H1 (cell line): ENCODE measurements at regions not wholly inside any gene's neighbourhood (a gene's known extent, or its start where the extent isn't known, plus 50 kb on each side); places are given as distances from the start of the nearest gene placed in this dataset.

Experiments
- CTCF ChIA-PET: fragments of 300-600 bp; sonication (Branson Sonifier 250); formaldehyde crosslinking; loops from one replicate; lab custom pipeline; 2021; ENCODE audit not compliant: partially characterized antibody; lab: Charles Lee
- POLR2A ChIA-PET: fragments of 300-600 bp; sonication (Branson Sonifier 250); formaldehyde crosslinking; loops from one replicate; lab custom pipeline; 2021; ENCODE audit warnings: inconsistent platforms; ENCODE audit not compliant: partially characterized antibody; lab: Charles Lee
- DNase-seq, 2 experiments: peaks; one replicate each; pipeline versions ENCODE4 v3.0.0 to v3.0.0-alpha.2; 2010 to 2022; ENCODE audit warnings: low spot score in 2 of 2, low read depth in 1 of 2, mixed read lengths in 1 of 2
- FAIRE-seq: peaks from 2 replicates; lab custom pipeline; 2011; peaks lifted over from hg19 to GRCh38; lab: Jason Lieb, UNC
- H2AFZ ChIP-seq: 2 replicates; pipeline ENCODE4 v1.8.1; 2012; ENCODE audit warnings: low read length, inconsistent platforms
- H2AK5ac ChIP-seq: 2 replicates; pipeline ENCODE4 v1.6.1; 2013; ENCODE audit warnings: low read depth, low read length
- H2BK120ac ChIP-seq: replicated peaks from 2 replicates; pipeline ENCODE3; 2013; ENCODE audit warnings: low read depth, low read length, inconsistent platforms
- H2BK12ac ChIP-seq: 2 replicates; pipeline ENCODE4 v1.6.1; 2013; ENCODE audit warnings: low read depth, low read length
- H2BK15ac ChIP-seq: 2 replicates; pipeline ENCODE4 v1.6.1; 2013; ENCODE audit warnings: low read length
- H2BK20ac ChIP-seq: 2 replicates; pipeline ENCODE4 v1.6.1; 2013; ENCODE audit warnings: low read length
- H2BK5ac ChIP-seq: 2 replicates; pipeline ENCODE4 v1.6.1; 2013; ENCODE audit warnings: low read depth, low read length
- H3K14ac ChIP-seq: 2 replicates; pipeline ENCODE4 v1.6.1; 2013; ENCODE audit warnings: inconsistent platforms; ENCODE audit not compliant: insufficient read length
- H3K18ac ChIP-seq: 2 replicates; pipeline ENCODE4 v1.6.1; 2013; ENCODE audit warnings: low read length; ENCODE audit errors: extremely low read depth
- H3K23ac ChIP-seq: 2 replicates; pipeline ENCODE4 v1.6.1; 2013; ENCODE audit warnings: inconsistent platforms; ENCODE audit not compliant: insufficient read length
- H3K23me2 ChIP-seq: 2 replicates; pipeline ENCODE4 v1.6.1; 2013; ENCODE audit warnings: low read depth, low read length
- H3K27ac ChIP-seq: 2 replicates; pipeline ENCODE4 v1.6.1; 2011; ENCODE audit warnings: low read depth, low read length, inconsistent platforms
- H3K27me3 ChIP-seq, 4 experiments: replicated peaks in 1 of 4; 1 replicate in 1 of 4; 2 replicates in 3 of 4; pipeline versions ENCODE4 v1.6.1 to v1.8.1; 2011 to 2013; ENCODE audit warnings: low read length in 3 of 4, mild to moderate bottlenecking in 3 of 4, inconsistent platforms in 2 of 4, mixed read lengths in 2 of 4, moderate library complexity in 1 of 4; ENCODE audit not compliant: control insufficient read depth in 3 of 4, insufficient read depth in 3 of 4; ENCODE audit errors: extremely low read depth in 1 of 4
- H3K36me3 ChIP-seq, 4 experiments: 2 replicates each; pipeline versions ENCODE4 v1.6.1 to v1.8.1; 2011 to 2013; ENCODE audit warnings: mild to moderate bottlenecking in 4 of 4, low read length in 3 of 4, moderate library complexity in 2 of 4, control low read depth in 1 of 4, inconsistent platforms in 1 of 4; ENCODE audit not compliant: insufficient read depth in 4 of 4, control insufficient read depth in 2 of 4
- H3K4ac ChIP-seq: replicated peaks from 2 replicates; pipeline ENCODE3; 2013; ENCODE audit warnings: low read length, low read depth, mixed read lengths, inconsistent platforms; ENCODE audit not compliant: insufficient read length
- H3K4me1 ChIP-seq, 4 experiments: replicated peaks in 1 of 4; 1 replicate in 1 of 4; 2 replicates in 3 of 4; pipeline versions ENCODE4 v1.6.1 to v1.8.1; 2011 to 2013; ENCODE audit warnings: low read length in 3 of 4, inconsistent platforms in 2 of 4, mixed read lengths in 1 of 4; ENCODE audit not compliant: insufficient read depth in 4 of 4, control insufficient read depth in 3 of 4
- H3K4me2 ChIP-seq, 2 experiments: 2 replicates each; pipeline versions ENCODE4 v1.6.1 to v1.8.1; 2011 to 2013; ENCODE audit warnings: low read depth in 2 of 2, low read length in 2 of 2, control low read depth in 1 of 2, inconsistent platforms in 1 of 2, mild to moderate bottlenecking in 1 of 2; ENCODE audit not compliant: insufficient read depth in 1 of 2
- H3K4me3 ChIP-seq, 4 experiments: fragments of 200-600, 300-600 bp in 1 of 4; sonication (generic), shearing (Covaris generic), sonication (Bioruptor Twin) in 1 of 4; 2 replicates each; pipeline versions ENCODE4 v1.5.1 to v1.8.1; 2011 to 2016; ENCODE audit warnings: low read length in 4 of 4, low read depth in 3 of 4, control low read depth in 2 of 4, inconsistent platforms in 2 of 4, mild to moderate bottlenecking in 2 of 4, mixed read lengths in 1 of 4, moderate library complexity in 1 of 4; ENCODE audit not compliant: insufficient read depth in 2 of 4; ENCODE audit errors: extremely low read depth in 1 of 4
- H3K56ac ChIP-seq: replicated peaks from 2 replicates; pipeline ENCODE3; 2013; ENCODE audit warnings: low read depth, mild to moderate bottlenecking, mixed read lengths, low read length, inconsistent platforms; ENCODE audit not compliant: insufficient read length
- H3K79me1 ChIP-seq: 2 replicates; pipeline ENCODE4 v1.6.1; 2013; ENCODE audit warnings: low read depth, low read length, control low read depth
- H3K79me2 ChIP-seq, 2 experiments: 2 replicates each; pipeline versions ENCODE4 v1.6.1 to v1.8.1; 2012 to 2013; ENCODE audit warnings: low read length in 2 of 2, mild to moderate bottlenecking in 2 of 2, inconsistent platforms in 1 of 2; ENCODE audit not compliant: insufficient read depth in 2 of 2, control insufficient read depth in 1 of 2
- H3K9ac ChIP-seq, 4 experiments: replicated peaks in 1 of 4; 1 replicate in 1 of 4; 2 replicates in 3 of 4; pipeline versions ENCODE4 v1.6.1 to v1.8.1; 2011 to 2013; ENCODE audit warnings: low read depth in 3 of 4, low read length in 3 of 4, control low read depth in 2 of 4, mild to moderate bottlenecking in 2 of 4, moderate library complexity in 2 of 4, inconsistent platforms in 1 of 4; ENCODE audit errors: extremely low read depth in 1 of 4
- H3K9me3 ChIP-seq, 2 experiments: 2 replicates each; pipeline versions ENCODE4 v1.6.1 to v1.8.1; 2012 to 2013; ENCODE audit warnings: mild to moderate bottlenecking in 2 of 2, moderate library complexity in 2 of 2, control low read depth in 1 of 2, inconsistent platforms in 1 of 2, low read depth in 1 of 2, low read length in 1 of 2, mixed read lengths in 1 of 2; ENCODE audit not compliant: insufficient read depth in 2 of 2
- H4K20me1 ChIP-seq, 2 experiments: replicated peaks in 1 of 2; 2 replicates each; pipeline versions ENCODE3 to v1.8.1; 2011 to 2013; ENCODE audit warnings: inconsistent platforms in 2 of 2, low read length in 2 of 2, mild to moderate bottlenecking in 1 of 2; ENCODE audit not compliant: insufficient read depth in 2 of 2, control insufficient read depth in 1 of 2
- H4K5ac ChIP-seq: 2 replicates; pipeline ENCODE4 v1.6.1; 2013; ENCODE audit warnings: low read length, low read depth, mixed read lengths, inconsistent platforms; ENCODE audit not compliant: insufficient read length
- H4K8ac ChIP-seq: 2 replicates; pipeline ENCODE4 v1.8.0; 2013; ENCODE audit warnings: mild to moderate bottlenecking, moderate library complexity, low read length, inconsistent platforms; ENCODE audit not compliant: insufficient read depth; ENCODE audit errors: extremely low read depth
- H4K91ac ChIP-seq: replicated peaks from 2 replicates; pipeline ENCODE3; 2013; ENCODE audit warnings: low read length, mixed read lengths, inconsistent platforms; ENCODE audit not compliant: insufficient read length
- BACH1 ChIP-seq: IDR thresholded peaks from 2 replicates; pipeline ENCODE4 v1.6.1; 2012; ENCODE audit warnings: low read length, improper control_type of control experiment
- CEBPB ChIP-seq: IDR thresholded peaks from 2 replicates; pipeline ENCODE4 v1.6.1; 2012; ENCODE audit warnings: low read depth, low read length
- EP300 ChIP-seq, 2 experiments: IDR thresholded peaks; 1 replicate in 1 of 2; 2 replicates in 1 of 2; pipeline ENCODE4 v1.6.1; 2011 to 2012; ENCODE audit warnings: low read depth in 2 of 2, low read length in 2 of 2, mild to moderate bottlenecking in 2 of 2, borderline replicate concordance in 1 of 2, inconsistent platforms in 1 of 2, moderate library complexity in 1 of 2
- MAFK ChIP-seq: IDR thresholded peaks from 2 replicates; pipeline ENCODE4 v1.6.1; 2012; ENCODE audit warnings: low read depth, mild to moderate bottlenecking, improper control_type of control experiment, low read length
- NRF1 ChIP-seq: IDR thresholded peaks from 2 replicates; pipeline ENCODE4 v1.6.1; 2011; ENCODE audit warnings: mild to moderate bottlenecking, low read depth, low read length, improper control_type of control experiment
- POLR2A ChIP-seq, 2 experiments: IDR thresholded peaks; 1 replicate in 1 of 2; 2 replicates in 1 of 2; pipeline ENCODE4 v1.6.1; 2011; ENCODE audit warnings: low read depth in 2 of 2, low read length in 2 of 2, mild to moderate bottlenecking in 2 of 2; ENCODE audit errors: control extremely low read depth in 1 of 2
- RBBP5 ChIP-seq: IDR thresholded peaks from 2 replicates; pipeline ENCODE4 v1.7.1; 2012; ENCODE audit warnings: low read depth, mild to moderate bottlenecking, inconsistent platforms, low read length, moderate library complexity, borderline replicate concordance
- SRF ChIP-seq: IDR thresholded peaks from 2 replicates; pipeline ENCODE4 v1.6.1; 2011; ENCODE audit warnings: mild to moderate bottlenecking, low read depth, low read length, moderate library complexity
- TAF1 ChIP-seq: IDR thresholded peaks from 2 replicates; pipeline ENCODE4 v1.6.1; 2011; ENCODE audit warnings: mild to moderate bottlenecking, low read depth, low read length
- ZNF274 ChIP-seq: IDR thresholded peaks from 2 replicates; pipeline ENCODE4 v1.7.0; 2012; ENCODE audit warnings: low read length, borderline replicate concordance; ENCODE audit errors: extremely low read depth
- WGBS, 2 experiments: shearing (Covaris generic) in 1 of 2; methylation state at CpG; one replicate each; pipeline versions ENCODE4 v1.1.6 to v1.1.7; 2013 to 2015; ENCODE audit warnings: low lambda C conversion rate in 2 of 2, mixed read lengths in 2 of 2, inconsistent platforms in 1 of 2, low coverage in 1 of 2, missing lambda C conversion rate in 1 of 2; ENCODE audit not compliant: insufficient replicate concordance in 2 of 2, insufficient coverage in 1 of 2, insufficient read length in 1 of 2; ENCODE audit errors: extremely low coverage in 1 of 2, missing lambda C conversion rate in 1 of 2; 5-methylcytosine and 5-hydroxymethylcytosine counted together
- TF ChIP-seq, protein P1 (sequence below): IDR thresholded peaks from 2 replicates; pipeline ENCODE4 v1.6.1; 2011; ENCODE audit warnings: low read depth, mild to moderate bottlenecking, low read length; ENCODE audit not compliant: insufficient read depth
- TF ChIP-seq, protein P2 (sequence below), 3 experiments: IDR thresholded peaks; 1 replicate in 2 of 3; 2 replicates in 1 of 3; pipeline versions ENCODE4 v1.5.1 to v1.6.1; 2011; ENCODE audit warnings: low read length in 3 of 3, mild to moderate bottlenecking in 3 of 3, inconsistent platforms in 2 of 3, low read depth in 1 of 3, moderate library complexity in 1 of 3; ENCODE audit not compliant: insufficient read depth in 1 of 3; ENCODE audit errors: control extremely low read depth in 1 of 3

DNA sequence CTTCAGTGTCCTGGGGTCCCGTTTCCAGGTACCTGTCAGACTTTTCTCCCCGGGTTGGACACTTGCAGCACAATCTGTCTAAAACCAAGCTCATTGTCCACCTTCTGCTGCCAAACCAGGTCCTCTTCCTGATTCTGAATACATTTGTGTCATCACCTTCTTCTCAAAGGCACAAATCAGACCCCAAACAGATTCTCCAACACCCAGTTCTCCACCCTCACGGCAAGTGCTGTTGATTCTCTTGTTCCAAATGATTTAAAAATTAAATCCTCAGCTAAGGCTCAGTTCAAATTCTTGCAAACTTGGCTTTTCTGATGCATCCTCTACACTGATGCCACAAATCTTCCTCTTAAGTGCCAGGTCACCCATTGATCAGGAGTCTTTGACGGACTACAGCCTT lies 122.5 kb upstream of the LDB2 start:
- H3K36me3 ChIP-seq = no peaks in the 10 kb centered on the region
- H3K4ac ChIP-seq = no peak overlapping the region
- CTCF ChIA-PET = interaction anchor here (1.4 kb wide), 1 partner anchor 61 kb away, joined by 4 read pairs; no protein-coding TSS in a partner anchor
- no peak for FAIRE-seq
- H3K9me3 ChIP-seq = no peaks in the 10 kb centered on the region
- POLR2A ChIA-PET = interaction anchor here (1.6 kb wide), 1 partner anchor 10 kb away, joined by 3 read pairs; no protein-coding TSS in a partner anchor
- no peak for DNase-seq
- H3K18ac ChIP-seq = no peak overlapping the region
- H2BK12ac ChIP-seq = no peak overlapping the region
- H4K20me1 ChIP-seq = no peaks in the 10 kb centered on the region
- H3K23me2 ChIP-seq = no peaks in the 10 kb centered on the region
- H3K9ac ChIP-seq = no peak overlapping the region
- H2AFZ ChIP-seq = no peak overlapping the region
- H2BK120ac ChIP-seq = no peak overlapping the region
- 83% methylated on average over 4 of the region's 4 CpGs; no CpG with 5 or more reads in 1 of the 2 experiments for WGBS, 2 experiments
- H3K27me3 ChIP-seq = no peaks in the 10 kb centered on the region
- H3K27ac ChIP-seq = no peak overlapping the region
- H3K79me1 ChIP-seq = no peaks in the 10 kb centered on the region
- H2BK15ac ChIP-seq = no peak overlapping the region
- no peak overlapping the region; the same call in 1 of the 2 replicates for H2BK5ac ChIP-seq
- H3K4me1 ChIP-seq = no peaks in the 10 kb centered on the region
- no peak overlapping the region for H4K8ac ChIP-seq
- no peak overlapping the region for H3K56ac ChIP-seq
- peak overlapping the region; percentile 1 for H4K91ac ChIP-seq
- H3K14ac ChIP-seq = no peak overlapping the region
- H3K4me3 ChIP-seq = no peak overlapping the region
- H3K4me2 ChIP-seq = no peak overlapping the region
- no peak overlapping the region for H4K5ac ChIP-seq
- no peak overlapping the region for H2AK5ac ChIP-seq
- no peaks in the 10 kb centered on the region for H3K79me2 ChIP-seq
- H2BK20ac ChIP-seq = no peak overlapping the region
- H3K23ac ChIP-seq = no peak overlapping the region
- TF ChIP-seq MAFK (no peak), ZNF274 (no peak), POLR2A (IDR thresholded peaks at IDR 0.05; ENCODE audit: control extremely low read depth in 1 of 2, low read depth in 2 of 2, low read length in 2 of 2) (no peak), RBBP5 (no peak), SRF (no peak), CEBPB (no peak), TAF1 (no peak), BACH1 (no peak), EP300 (IDR thresholded peaks at IDR 0.05; ENCODE audit: borderline replicate concordance in 1 of 2, low read depth in 2 of 2, low read length in 2 of 2) (no peak), NRF1 (no peak)
- TF ChIP-seq, protein P1, sequence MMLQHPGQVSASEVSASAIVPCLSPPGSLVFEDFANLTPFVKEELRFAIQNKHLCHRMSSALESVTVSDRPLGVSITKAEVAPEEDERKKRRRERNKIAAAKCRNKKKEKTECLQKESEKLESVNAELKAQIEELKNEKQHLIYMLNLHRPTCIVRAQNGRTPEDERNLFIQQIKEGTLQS = no peak
- TF ChIP-seq, protein P2, sequence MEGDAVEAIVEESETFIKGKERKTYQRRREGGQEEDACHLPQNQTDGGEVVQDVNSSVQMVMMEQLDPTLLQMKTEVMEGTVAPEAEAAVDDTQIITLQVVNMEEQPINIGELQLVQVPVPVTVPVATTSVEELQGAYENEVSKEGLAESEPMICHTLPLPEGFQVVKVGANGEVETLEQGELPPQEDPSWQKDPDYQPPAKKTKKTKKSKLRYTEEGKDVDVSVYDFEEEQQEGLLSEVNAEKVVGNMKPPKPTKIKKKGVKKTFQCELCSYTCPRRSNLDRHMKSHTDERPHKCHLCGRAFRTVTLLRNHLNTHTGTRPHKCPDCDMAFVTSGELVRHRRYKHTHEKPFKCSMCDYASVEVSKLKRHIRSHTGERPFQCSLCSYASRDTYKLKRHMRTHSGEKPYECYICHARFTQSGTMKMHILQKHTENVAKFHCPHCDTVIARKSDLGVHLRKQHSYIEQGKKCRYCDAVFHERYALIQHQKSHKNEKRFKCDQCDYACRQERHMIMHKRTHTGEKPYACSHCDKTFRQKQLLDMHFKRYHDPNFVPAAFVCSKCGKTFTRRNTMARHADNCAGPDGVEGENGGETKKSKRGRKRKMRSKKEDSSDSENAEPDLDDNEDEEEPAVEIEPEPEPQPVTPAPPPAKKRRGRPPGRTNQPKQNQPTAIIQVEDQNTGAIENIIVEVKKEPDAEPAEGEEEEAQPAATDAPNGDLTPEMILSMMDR (IDR thresholded peaks at IDR 0.05; ENCODE audit: control extremely low read depth in 1 of 3, insufficient read depth in 1 of 3, low read depth in 1 of 3, low read length in 3 of 3) = no peak
